HG02885 (cell line): ENCODE measurements at regions not wholly inside any gene's neighbourhood (a gene's known extent, or its start where the extent isn't known, plus 50 kb on each side); places are given as distances from the start of the nearest gene placed in this dataset.
"Not testable (repeated sequence)": the region's sequence is repeated elsewhere in the genome, so short reads cannot be mapped to it uniquely, and the experiment has no call there.

ENCODE experiments used
- ATAC-seq: cut with Tn5 transposase; IDR thresholded peaks from one replicate; pipeline ENCODE4 v1.9.1; 2021; ENCODE audit warnings: mild to moderate bottlenecking; ENCODE audit not compliant: unreplicated experiment, poor library complexity

DNA sequence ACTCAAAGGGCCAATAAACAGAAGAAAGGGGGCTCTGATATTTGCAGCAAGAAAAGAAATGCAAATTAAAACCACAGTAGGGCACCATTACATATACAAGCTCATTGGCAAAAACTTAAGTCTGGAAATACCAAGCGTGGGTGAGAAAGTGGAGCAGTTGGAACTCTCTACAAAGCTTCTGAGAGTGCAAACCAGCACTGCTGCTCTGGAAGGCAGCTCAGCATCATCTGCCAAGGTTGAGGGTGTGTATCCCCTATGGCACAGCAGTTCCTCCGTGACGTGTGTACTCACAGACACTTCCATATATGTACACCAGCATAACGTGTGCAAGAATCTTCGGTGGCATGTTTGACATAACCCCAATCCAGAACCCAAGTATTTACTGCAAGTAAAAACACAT is 271.0 kb upstream of the ATP10A start:
- no peak for ATAC-seq

DNA sequence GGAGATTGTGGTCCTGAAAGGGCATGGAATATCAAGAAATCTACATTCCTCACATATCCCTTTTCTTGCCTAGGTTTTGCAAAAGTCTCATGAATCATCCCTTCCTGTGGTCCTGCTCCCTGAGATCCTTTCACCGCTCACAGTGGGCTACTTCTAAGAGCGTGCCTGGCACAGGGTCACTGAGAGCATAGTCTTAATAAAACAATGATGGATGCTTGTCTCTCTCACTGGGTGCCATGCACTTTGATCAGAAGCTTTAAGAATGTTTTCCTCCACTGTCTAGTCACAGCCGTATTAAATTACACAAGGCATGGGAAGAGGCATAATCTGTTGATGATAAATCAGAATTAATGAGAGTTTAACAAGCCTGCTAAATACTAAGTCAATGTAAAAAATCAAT is 269.7 kb upstream of the ATP10A start:
- no peak for ATAC-seq

DNA sequence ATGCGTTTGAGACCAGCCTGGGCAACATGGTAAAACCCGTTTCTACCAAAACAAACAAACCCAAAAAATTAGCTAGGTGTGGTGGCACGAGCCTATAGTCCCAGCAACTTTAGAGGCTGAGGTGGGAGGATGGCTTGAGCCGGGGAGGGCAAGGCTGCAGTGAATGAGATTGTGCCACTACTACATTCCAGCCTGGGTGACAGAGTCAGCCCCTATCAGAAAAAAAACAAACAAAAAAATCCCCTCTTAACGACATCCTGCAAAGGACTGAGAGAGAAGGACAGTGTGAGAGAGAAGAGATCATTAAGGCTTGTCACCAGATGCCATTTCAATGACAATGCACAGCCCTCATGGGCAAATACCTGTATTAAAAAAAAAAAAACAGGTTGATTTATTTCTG is 266.7 kb upstream of the ATP10A start:
- no peak for ATAC-seq

DNA sequence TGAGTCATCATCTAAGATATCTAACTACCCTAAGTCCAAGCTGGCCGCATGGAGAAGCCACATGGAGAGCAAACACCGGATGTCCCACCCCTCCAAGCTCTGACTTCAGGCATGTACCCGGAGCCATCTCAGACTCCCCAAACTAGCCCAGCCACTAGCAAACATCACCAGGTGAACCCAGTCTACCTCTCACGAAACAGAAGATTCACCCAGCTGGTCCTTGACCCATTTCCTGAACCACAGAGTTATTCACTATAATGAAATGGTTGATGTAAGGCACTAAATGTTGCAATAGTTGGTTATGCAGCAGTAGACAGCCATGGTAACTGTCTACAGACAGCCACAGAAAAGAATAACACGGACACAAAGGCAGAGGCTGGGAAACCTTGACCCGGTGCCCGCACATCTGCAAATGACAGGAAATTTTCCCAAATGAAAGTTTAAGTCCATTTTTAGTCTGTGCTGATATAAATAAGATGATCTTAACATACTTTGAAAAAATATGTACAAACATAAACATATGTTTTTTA is 265.5 kb upstream of the ATP10A start:
- ATAC-seq, result no peak

DNA sequence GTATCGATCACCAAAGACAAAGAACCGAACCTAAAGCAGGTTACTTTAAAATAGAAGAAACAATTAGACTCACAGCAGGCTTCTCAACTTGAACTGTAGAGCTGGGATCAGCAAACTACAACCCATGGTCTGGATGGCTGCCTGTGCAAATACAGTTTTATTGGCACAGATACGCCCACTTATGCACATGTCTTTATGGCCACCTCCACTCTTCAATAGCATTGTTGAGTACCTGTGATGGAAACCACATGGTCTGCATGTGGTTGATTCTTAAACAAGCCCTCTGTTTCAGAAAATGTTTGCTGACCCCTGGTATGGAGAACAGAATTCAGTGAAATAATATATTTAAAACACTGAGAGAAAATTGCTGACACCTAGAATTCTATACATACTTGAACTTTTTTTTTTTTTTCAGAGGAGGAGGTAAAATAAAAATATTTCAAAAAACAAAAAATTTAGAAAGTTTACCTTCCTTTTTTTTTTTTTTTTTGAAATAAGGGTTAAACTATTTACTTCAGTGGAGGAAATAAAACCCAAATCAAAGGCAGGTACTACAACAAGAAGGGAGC is 263.8 kb upstream of the ATP10A start:
- no peak for ATAC-seq

DNA sequence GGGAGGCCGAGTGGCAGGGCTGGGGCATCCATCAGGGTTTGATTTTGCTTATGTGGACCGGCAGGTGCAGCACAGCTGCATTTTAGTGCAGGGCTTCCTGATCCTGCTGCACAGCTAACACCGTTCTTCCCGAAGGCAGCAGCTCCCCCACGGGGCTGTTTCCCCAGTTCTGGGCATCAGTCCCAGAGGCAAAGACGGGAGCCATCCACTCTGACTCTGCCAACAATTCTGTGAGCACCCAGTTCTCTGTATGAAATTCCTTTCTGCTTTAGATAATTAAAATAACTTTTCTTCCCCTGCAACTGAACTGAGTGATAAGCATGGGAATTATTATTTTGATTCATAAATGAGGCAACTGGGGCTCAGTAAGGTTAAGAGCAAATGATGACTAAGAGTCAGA is 262.9 kb upstream of the ATP10A start:
- no peak for ATAC-seq

DNA sequence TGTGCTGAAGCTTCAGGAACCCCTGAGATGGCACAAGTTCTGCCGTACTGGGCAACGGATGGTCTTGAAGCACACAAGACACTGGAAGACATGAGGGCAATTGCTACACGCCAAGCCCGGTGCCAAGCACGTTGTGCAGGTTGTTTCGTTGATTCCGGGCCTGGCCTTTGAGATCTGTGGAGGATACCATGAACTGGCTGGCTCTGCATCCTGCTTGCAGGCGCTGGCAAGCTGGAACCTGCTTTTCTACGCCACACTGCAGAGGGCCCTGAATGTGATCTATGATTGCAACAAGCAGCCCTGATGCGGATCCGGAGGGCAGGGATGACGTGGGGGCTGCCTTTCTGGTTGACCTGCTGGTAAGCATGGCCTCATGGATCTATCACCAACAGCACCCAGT is 262.5 kb upstream of the ATP10A start:
- ATAC-seq, result no peak

DNA sequence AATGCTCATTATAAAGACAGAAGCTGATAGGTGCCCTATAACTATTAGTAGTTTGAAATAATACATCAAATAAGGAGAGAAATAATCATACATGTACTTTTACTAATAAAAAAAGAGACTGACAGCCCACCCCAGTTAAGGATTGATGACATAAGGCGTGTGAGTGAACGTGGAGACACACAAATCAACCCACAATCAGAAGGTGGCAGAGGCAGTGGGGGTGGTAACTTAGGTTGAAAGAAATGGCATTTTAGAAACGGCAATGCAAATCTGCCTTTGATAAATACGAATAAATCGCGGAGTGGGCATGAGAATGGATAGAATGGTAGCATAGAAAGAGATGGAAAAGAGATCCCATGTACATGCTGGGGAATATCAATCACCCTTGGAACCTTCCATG is 256.2 kb upstream of the ATP10A start:
- ATAC-seq, result no peak

DNA sequence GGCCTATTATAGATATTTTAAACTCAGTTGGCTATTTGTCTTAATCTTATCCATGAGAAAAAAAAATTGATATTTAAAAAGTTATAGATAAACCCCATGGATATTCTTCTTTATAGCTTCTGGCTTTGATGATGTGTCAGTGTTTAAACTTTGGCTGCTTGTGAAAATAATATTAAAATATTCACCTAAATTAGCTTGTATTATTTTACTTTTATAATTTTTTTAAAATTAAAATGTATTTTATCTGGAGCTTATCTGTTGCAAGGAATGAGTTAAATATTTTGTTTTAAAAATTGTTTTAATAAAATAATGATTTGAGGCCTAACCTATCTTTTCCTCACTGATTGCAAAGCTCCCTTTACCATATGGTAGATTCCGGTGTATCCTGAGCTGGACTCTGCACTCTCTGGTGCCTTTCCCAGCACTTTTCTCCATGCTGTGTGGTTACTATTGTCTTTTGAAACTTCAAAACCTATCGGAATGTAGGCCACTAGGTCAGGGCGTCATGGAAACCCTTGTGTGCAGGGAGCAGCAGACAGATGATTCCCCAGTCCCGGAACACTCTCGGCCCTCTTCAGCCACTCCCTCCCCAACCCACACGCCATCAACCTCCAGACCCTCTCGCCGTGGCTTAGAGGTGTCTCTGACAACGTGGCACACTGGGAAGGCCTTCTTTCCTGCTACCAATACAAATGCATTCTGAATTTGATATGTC is 252.3 kb upstream of the ATP10A start:
- ATAC-seq, result no peak

DNA sequence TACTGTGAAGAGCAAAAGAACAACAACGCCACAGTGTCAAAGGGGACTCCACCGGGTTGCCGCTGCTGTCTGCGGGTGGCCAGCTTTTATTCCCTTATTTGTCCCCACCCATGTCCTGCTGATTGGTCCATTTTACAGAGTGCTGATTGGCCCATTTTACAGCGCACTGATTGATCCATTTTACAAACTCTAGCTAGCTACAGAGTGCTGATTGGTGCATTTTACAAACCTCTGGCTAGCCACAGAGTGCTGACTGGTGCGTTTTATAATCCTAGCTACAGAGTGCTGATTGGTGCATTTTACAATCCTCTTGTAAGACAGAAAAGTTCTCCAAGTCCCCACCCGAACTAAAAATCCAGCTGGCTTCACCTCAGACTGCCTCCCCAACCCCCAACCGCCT is 251.0 kb upstream of the ATP10A start:
- ATAC-seq, result not testable (repeated sequence)

DNA sequence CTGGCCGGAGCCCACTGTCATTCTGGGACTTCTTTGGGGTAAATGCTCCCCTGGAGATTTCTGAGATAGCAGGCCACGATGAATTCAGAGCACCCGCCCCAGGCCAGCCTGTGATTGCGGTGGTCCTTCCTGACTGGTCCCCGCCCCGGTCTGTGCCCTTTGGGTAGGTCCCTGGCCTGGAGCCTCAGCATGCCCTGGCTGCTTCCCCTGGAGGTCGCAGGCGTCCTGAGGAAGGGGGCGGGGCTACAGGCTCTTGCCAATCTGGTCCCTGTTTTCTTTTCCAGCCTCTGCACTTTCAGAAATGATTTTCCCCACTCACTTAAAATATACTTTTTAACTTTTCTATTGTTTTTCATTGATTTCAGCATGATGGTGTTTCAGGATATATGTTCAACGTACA is 250.2 kb upstream of the ATP10A start:
- no peak for ATAC-seq

DNA sequence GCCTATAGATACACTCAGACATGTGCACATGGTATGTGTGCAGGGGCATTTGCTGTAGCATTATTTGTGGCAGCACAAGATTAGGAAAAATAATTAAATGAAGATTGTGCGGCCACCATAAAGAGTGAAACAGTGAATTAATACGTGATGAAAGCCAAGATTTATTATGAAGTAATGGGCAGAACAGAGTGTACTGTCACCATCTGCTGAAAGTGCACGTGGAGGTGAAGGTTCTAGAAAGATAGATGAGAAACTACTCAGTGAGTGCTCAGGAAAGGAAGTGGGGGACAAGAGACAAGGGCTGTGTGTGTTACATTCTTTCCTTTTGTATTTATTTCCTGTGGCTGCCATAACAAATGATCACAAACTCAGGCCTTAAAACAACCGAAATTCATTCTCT is 246.1 kb upstream of the ATP10A start:
- no peak for ATAC-seq

DNA sequence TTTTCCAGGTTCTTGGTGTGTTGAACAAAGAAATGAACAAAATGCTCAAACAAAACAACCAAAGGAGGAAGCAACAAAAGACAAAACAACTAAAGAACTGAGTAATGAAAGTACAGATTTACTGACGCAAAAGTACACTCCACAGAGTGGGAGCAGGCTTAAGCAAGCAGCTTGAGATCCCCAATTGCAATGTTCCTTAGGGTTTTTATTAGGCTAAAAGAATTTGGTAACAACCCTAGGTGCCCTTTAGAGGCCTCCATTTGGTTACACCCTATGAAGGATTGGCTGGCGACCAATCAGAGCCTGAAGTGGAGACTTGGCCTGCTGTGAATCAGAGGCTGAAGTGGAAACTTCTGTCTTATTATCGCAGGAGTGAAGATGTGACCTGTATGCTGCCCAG is 243.4 kb upstream of the ATP10A start:
- ATAC-seq, result no peak

DNA sequence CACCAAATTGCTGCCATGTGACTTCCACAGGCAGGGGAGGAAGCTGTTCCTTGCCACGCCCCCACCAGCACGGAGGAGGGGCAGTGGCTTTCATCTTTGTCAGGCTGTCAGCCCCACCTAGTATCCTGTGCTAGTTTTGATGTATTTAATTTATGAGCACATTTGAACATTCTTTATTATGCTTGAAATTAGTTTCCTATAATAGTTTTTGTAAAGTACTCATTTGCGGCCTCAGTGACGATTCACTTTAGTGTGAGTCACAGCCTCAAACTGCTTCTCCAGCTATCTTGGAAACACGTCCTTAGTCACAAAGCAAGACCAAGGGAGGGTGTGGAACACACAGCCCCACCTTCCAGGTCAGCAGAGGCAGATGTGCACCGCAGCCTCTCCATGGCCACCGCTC is 239.9 kb upstream of the ATP10A start:
- ATAC-seq, result no peak

DNA sequence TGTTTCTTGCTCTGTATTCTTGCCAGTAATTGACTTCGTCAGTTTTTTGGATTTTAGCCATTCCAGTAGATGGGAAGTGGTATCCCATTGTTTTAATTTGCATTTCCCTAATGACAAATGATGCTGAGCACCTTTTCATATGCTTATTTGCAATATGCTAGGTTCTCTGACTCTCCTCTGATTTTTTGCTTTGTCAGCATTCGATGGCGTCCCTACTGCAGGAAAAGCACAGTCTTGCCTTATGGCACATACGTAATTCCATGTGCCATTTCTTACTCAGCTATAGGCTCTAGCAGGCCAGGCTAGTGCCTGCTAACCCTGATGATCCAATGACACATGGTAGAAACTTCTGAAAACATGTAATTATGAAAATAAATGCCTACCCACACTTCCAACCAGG is 239.2 kb upstream of the ATP10A start:
- no peak for ATAC-seq

DNA sequence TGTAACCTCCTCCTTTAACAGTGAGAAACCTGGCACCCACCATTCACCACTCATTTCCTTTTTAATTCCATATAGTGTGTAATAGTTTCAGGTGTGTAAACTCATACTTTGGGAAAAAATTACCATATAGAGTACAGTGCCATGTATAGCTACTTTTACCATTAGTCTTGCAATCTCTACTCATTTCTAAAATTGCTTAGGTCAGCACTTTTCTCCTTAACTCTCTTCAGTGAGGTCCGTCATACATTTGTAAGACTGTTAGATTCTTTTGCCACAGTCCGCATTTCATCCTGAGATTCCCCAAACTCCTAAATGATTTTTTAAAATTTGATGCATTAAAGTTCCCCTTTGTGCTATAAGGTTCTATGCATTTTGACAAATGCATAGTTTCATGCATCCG is 238.3 kb upstream of the ATP10A start:
- ATAC-seq, result no peak

DNA sequence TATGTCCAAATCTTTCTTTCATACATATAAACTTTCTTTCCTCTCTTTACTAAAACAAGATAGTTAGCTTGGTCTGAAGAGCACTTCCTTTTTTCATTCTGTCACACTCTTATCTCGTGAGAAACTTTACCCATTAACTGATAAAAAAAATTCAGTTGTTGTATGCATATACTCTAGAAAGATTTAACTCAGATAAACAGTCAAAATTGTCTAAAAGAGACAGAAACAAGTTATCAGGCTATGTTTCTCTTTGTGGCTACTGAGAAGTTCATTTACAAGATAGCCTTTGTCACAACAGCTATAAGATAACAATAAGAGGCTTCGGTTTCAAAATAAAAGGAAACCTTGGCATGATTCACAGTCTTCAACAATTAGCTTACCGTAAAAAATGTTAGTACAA is 235.7 kb upstream of the ATP10A start:
- no peak for ATAC-seq

DNA sequence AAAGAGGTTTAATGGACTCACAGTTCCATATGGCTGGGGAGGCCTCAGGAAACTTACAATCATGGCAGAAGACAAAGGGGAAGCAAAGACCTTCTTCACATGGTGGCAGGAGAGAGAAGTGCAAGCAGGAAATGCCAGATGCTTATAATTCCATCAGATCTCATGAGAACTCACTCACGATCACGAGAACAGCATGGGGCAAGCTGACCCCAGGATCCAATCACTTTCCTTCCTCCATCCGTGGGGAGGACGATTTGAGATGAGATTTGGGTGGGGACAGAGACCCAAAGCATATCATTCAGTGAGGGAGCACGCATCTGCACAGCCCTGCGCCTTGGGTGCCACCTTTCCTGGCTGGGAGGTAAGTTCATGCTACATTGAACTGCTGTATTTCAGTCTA is 234.1 kb upstream of the ATP10A start:
- no peak for ATAC-seq

DNA sequence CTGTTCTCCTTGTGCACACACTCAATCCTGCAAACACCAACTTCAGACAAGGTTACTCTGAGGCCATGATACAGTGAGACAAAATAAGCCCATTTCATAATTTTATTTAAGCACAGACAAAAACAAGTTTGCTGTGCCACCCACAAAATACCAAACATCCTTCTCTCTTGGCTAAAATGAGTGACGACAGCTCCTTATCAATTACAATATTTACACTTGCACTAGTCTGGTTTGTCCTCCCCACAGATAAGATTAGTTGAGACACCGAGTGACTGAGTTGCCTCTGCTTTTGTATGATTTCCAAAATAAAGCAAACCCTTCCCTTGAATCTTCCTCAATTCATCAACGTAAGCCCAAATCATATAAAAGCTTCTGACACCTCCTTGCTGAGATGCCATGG is 233.5 kb upstream of the ATP10A start:
- no peak for ATAC-seq

DNA sequence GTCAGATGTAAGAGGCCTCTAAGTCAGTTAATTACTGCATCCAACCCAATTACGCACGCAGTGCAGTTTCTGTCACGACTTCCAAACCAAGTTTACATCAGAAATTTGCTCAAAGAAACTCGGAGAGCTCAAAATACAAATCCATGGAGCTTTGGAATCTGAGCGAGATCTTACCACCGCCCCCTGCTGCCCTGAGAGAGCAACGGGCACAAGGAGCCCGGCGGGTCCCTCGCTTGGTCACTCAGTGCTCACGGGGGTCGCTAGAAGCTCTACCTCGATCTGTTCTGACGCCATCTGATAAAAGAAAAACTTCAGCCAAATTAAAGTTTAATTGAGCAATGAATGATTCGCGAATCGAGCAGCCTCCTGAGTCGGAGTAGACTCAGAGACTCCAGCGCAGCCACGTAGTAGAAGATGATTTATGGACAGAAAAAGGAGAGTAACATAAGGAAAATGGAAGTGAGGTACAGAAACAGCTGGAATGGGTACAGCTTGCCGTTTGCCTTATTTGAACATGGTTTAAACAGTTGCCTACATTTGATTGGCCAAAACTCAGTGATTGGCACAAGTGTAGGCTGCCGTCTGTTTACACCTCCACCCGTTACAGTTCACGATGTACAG is 232.7 kb upstream of the ATP10A start:
- no peak for ATAC-seq

DNA sequence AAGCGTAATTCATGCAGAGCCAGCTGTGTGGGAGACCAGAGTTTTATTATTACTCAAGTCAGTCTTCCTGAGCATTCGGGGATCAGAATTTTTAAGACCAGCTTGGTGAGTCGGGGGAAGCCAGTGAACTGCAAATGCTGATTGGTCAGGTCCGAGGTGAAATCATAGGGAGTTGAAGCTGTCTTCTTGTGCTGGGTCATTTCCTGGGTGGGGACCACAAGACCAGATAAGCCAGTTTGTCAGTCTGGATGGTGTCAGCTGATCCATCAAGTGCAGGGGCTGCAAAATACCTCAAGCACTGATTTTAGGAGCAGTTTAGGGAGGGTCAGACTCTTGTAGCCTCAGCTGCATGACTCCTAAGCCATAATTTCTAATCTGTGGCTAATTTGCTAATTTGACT is 228.1 kb upstream of the ATP10A start:
- ATAC-seq, result no peak

DNA sequence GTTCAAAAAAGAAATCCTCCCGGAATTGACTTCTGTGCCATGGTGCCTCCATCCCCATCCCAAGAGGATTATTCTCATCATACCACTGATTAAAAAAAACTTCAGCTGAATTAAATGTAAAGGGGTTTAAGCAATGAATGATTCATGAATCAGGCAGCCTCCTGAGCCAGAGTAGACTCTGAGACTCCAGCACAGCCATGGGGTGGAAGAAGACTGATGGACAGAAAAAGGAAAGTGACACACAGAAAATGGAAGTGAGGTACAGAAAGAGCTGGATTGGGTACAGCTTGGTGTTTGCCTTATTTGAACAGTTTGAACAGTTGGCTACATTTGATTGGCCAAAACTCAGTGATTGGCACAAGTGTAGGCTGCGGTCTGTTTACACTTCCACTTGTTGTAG is 224.8 kb upstream of the ATP10A start:
- no peak for ATAC-seq
